ENCODE measurements at regions not wholly inside any gene's neighbourhood (a gene's known extent, or its start where the extent isn't known, plus 50 kb on each side); places are given as distances from the start of the nearest gene placed in this dataset.
"Not testable (repeated sequence)": the region's sequence is repeated elsewhere in the genome, so short reads cannot be mapped to it uniquely, and the experiment has no call there.

DNA sequence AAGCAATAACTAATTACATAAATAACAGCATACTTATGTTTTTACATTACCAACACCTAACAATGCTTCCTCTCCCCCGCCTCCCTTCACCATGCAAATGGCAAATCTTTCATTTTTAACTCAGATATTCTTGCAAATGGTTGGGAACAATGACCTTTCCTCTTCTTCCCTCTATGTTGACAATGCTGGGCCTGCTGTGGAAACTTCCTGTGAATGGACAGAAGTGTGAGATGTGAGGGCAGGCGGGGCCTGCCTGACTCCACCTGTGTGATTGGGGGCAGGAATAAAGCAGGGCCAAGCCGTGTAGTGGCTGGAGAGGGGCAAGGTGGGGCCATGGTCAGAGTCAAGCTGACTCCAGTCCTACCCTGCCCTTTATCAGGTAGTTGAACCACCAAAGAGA lies 289.6 kb downstream of the RPS6KC1 start (continued):
- TF ChIP-seq BACH2 (CRISPR knock-in tag; IDR thresholded peaks at IDR 0.05; ENCODE audit: borderline replicate concordance) (no peak), TOX (CRISPR knock-in tag; IDR thresholded peaks at IDR 0.05; ENCODE audit: borderline replicate concordance) (no peak)

GRCh38 chr1:213345621-213346020 lies 294.6 kb downstream of the RPS6KC1 start:
- TF ChIP-seq CSDC2 (CRISPR knock-in tag; IDR thresholded peaks at IDR 0.05): no peak
- TF ChIP-seq TOX (CRISPR knock-in tag; IDR thresholded peaks at IDR 0.05; ENCODE audit: borderline replicate concordance): no peak
- TF ChIP-seq ZNF565 (CRISPR knock-in tag; conservative IDR thresholded peaks at IDR 0.05; ENCODE audit: low read depth): no peak
- no peak for TF ChIP-seq TCF4 (CRISPR knock-in tag; IDR thresholded peaks at IDR 0.05; ENCODE audit: borderline replicate concordance)
- TF ChIP-seq ISL1 (CRISPR knock-in tag; IDR thresholded peaks at IDR 0.05): no peak
- no peak for TF ChIP-seq ESRRG (CRISPR knock-in tag; IDR thresholded peaks at IDR 0.05)
- TF ChIP-seq GLIS3 (CRISPR knock-in tag; IDR thresholded peaks at IDR 0.05): no peak
- no peak for TF ChIP-seq ZNF8 (CRISPR knock-in tag; IDR thresholded peaks at IDR 0.05)
- no peak for TF ChIP-seq OSR1 (CRISPR knock-in tag; IDR thresholded peaks at IDR 0.05)
- TF ChIP-seq SNAI2 (CRISPR knock-in tag; IDR thresholded peaks at IDR 0.05): no peak
- TF ChIP-seq BACH2 (CRISPR knock-in tag; IDR thresholded peaks at IDR 0.05; ENCODE audit: borderline replicate concordance): no peak
- TF ChIP-seq, protein P1, sequence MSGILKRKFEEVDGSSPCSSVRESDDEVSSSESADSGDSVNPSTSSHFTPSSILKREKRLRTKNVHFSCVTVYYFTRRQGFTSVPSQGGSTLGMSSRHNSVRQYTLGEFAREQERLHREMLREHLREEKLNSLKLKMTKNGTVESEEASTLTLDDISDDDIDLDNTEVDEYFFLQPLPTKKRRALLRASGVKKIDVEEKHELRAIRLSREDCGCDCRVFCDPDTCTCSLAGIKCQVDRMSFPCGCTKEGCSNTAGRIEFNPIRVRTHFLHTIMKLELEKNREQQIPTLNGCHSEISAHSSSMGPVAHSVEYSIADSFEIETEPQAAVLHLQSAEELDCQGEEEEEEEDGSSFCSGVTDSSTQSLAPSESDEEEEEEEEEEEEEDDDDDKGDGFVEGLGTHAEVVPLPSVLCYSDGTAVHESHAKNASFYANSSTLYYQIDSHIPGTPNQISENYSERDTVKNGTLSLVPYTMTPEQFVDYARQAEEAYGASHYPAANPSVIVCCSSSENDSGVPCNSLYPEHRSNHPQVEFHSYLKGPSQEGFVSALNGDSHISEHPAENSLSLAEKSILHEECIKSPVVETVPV (CRISPR knock-in tag; IDR thresholded peaks at IDR 0.05): no peak
- no peak for TF ChIP-seq ZC3H10 (CRISPR knock-in tag; IDR thresholded peaks at IDR 0.05)
- TF ChIP-seq, protein P2, sequence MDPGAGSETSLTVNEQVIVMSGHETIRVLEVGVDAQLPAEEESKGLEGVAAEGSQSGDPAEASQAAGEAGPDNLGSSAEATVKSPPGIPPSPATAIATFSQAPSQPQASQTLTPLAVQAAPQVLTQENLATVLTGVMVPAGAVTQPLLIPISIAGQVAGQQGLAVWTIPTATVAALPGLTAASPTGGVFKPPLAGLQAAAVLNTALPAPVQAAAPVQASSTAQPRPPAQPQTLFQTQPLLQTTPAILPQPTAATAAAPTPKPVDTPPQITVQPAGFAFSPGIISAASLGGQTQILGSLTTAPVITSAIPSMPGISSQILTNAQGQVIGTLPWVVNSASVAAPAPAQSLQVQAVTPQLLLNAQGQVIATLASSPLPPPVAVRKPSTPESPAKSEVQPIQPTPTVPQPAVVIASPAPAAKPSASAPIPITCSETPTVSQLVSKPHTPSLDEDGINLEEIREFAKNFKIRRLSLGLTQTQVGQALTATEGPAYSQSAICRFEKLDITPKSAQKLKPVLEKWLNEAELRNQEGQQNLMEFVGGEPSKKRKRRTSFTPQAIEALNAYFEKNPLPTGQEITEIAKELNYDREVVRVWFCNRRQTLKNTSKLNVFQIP (CRISPR knock-in tag; IDR thresholded peaks at IDR 0.05; ENCODE audit: borderline replicate concordance, low read depth): no peak
- TF ChIP-seq RARB (CRISPR knock-in tag; IDR thresholded peaks at IDR 0.05): no peak
- TF ChIP-seq ARNTL (CRISPR knock-in tag; IDR thresholded peaks at IDR 0.05; ENCODE audit: borderline replicate concordance, low read depth): no peak
- no peak for TF ChIP-seq PPARA (CRISPR knock-in tag; IDR thresholded peaks at IDR 0.05; ENCODE audit: borderline replicate concordance)
- TF ChIP-seq, protein P3, sequence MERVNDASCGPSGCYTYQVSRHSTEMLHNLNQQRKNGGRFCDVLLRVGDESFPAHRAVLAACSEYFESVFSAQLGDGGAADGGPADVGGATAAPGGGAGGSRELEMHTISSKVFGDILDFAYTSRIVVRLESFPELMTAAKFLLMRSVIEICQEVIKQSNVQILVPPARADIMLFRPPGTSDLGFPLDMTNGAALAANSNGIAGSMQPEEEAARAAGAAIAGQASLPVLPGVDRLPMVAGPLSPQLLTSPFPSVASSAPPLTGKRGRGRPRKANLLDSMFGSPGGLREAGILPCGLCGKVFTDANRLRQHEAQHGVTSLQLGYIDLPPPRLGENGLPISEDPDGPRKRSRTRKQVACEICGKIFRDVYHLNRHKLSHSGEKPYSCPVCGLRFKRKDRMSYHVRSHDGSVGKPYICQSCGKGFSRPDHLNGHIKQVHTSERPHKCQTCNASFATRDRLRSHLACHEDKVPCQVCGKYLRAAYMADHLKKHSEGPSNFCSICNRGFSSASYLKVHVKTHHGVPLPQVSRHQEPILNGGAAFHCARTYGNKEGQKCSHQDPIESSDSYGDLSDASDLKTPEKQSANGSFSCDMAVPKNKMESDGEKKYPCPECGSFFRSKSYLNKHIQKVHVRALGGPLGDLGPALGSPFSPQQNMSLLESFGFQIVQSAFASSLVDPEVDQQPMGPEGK (CRISPR knock-in tag; IDR thresholded peaks at IDR 0.05; ENCODE audit: borderline replicate concordance): no peak
- TF ChIP-seq ZFP30 (CRISPR knock-in tag; IDR thresholded peaks at IDR 0.05): no peak
- TF ChIP-seq ZFP3 (CRISPR knock-in tag; IDR thresholded peaks at IDR 0.05): no peak
- ATAC-seq: no peak

DNA sequence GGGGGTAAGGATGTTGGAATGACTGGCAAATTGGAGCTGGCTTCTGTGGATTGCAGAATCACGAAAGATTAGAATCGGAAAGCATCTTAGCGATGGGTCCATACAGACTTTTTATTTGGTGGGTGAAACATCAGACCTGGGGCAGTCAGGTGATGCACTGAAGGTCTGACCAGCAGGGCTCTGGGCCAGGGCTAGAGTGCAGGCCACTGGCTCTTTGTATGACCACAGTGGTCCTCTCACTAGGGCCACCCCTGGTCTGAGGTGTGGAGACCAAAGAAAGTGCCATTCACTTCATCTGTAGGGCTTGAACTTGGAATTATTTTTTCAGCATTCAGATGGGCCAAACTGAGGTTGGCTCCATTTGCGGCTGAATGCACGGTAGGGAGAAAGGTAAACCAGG lies 306.4 kb downstream of the RPS6KC1 start:
- no peak for ATAC-seq
- TF ChIP-seq TCF4 (CRISPR knock-in tag; IDR thresholded peaks at IDR 0.05; ENCODE audit: borderline replicate concordance) (no peak), PPARA (CRISPR knock-in tag; IDR thresholded peaks at IDR 0.05; ENCODE audit: borderline replicate concordance) (no peak), ZNF70 (CRISPR knock-in tag; IDR thresholded peaks at IDR 0.05) (no peak), ZC3H10 (CRISPR knock-in tag; IDR thresholded peaks at IDR 0.05) (no peak), CSDC2 (CRISPR knock-in tag; IDR thresholded peaks at IDR 0.05) (no peak), RARB (CRISPR knock-in tag; IDR thresholded peaks at IDR 0.05) (no peak), TOX (CRISPR knock-in tag; IDR thresholded peaks at IDR 0.05; ENCODE audit: borderline replicate concordance) (no peak), ARNTL (CRISPR knock-in tag; IDR thresholded peaks at IDR 0.05; ENCODE audit: borderline replicate concordance, low read depth) (no peak), ZNF565 (CRISPR knock-in tag; conservative IDR thresholded peaks at IDR 0.05; ENCODE audit: low read depth) (no peak), ZNF8 (CRISPR knock-in tag; IDR thresholded peaks at IDR 0.05) (no peak), ZFP30 (CRISPR knock-in tag; IDR thresholded peaks at IDR 0.05) (no peak), SNAI2 (CRISPR knock-in tag; IDR thresholded peaks at IDR 0.05) (no peak), ESRRG (CRISPR knock-in tag; IDR thresholded peaks at IDR 0.05) (no peak)
- TF ChIP-seq, protein P4, sequence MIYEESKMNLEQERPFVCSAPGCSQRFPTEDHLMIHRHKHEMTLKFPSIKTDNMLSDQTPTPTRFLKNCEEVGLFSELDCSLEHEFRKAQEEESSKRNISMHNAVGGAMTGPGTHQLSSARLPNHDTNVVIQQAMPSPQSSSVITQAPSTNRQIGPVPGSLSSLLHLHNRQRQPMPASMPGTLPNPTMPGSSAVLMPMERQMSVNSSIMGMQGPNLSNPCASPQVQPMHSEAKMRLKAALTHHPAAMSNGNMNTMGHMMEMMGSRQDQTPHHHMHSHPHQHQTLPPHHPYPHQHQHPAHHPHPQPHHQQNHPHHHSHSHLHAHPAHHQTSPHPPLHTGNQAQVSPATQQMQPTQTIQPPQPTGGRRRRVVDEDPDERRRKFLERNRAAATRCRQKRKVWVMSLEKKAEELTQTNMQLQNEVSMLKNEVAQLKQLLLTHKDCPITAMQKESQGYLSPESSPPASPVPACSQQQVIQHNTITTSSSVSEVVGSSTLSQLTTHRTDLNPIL (CRISPR knock-in tag; IDR thresholded peaks at IDR 0.05; ENCODE audit: low read depth): no peak
- TF ChIP-seq, protein P3 (CRISPR knock-in tag; IDR thresholded peaks at IDR 0.05; ENCODE audit: borderline replicate concordance): no peak
- TF ChIP-seq, protein P1 (CRISPR knock-in tag; IDR thresholded peaks at IDR 0.05): no peak
- TF ChIP-seq, protein P2 (CRISPR knock-in tag; IDR thresholded peaks at IDR 0.05; ENCODE audit: borderline replicate concordance, low read depth): no peak

DNA sequence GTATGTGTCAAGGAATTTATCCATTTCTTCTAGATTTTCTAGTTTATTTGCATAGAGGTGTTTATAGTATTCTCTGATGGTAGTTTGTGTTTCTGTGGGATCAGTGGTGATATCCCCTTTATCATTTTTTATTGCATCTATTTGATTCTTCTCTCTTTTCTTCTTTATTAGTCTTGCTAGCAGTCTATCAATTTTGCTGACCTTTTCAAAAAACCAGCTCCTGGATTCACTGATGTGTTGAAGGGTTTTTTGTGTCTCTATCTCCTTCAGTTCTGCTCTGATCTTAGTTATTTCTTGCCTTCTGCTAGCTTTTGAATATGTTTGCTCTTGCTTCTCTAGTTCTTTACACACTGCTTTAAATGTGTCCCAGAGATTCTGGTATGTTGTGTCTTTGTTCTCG lies 307.3 kb downstream of the RPS6KC1 start:
- not testable (repeated sequence) for ATAC-seq

Data from SK-N-SH treated with all-trans-retinoic acid at 6 μM for 48 hours (cell line).